ENCODE measurements at regions not wholly inside any gene's neighbourhood (a gene's known extent, or its start where the extent isn't known, plus 50 kb on each side); places are given as distances from the start of the nearest gene placed in this dataset.
"Not testable (repeated sequence)": the region's sequence is repeated elsewhere in the genome, so short reads cannot be mapped to it uniquely, and the experiment has no call there.

DNA sequence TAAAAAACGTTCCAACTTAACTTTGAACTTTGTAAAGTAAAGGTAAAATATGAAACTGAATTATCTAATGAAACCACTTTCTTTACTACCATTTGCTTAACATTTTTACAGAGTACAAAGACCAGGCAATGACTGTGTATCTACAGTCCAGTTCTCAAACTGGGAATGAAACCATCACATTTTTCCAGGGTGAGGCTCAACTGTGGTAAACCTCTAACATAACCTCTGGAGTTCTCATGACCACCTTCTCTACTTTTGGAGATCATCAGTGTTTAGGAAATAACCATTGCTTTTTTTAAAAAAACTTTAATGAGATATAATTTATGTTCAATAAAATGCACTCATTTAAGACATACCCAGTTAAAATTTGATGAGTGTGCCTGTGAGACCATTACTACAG lies 223.5 kb downstream of the RNF152 start:
- no peak for DNase-seq

DNA sequence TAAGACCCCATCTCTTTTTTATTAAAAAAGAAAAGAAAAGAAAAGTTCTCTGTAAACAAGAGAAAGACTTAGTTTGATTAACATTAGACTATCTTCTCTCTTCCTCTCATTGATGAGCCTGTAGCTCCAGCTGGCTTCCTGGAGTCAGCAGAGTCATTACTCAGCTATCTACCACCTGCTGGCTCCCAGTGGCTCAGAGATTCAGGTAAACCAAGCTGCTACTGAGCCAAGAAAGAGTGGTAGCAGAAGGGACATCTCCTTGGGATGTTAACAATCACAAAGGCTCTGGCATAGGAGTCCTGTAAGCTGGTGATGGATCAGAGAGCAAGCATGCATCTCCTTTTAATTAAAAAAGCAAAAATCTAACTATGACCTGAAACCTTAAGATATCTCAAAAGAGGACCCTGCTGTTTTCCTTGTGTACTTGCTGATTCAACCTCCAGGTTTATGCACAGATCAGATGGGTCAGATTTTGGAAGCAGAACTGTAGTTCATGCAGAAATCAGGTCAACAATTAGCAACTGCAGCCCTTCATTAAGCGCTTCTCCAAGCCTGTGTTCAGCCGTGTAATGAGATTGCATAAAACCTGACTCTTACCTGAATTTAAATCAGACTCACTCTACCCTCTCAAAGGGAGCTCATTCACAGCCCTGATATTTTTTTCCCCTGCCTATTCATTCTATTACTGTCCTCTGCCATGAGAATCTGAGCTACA lies 225.8 kb downstream of the RNF152 start:
- no peak for DNase-seq

DNA sequence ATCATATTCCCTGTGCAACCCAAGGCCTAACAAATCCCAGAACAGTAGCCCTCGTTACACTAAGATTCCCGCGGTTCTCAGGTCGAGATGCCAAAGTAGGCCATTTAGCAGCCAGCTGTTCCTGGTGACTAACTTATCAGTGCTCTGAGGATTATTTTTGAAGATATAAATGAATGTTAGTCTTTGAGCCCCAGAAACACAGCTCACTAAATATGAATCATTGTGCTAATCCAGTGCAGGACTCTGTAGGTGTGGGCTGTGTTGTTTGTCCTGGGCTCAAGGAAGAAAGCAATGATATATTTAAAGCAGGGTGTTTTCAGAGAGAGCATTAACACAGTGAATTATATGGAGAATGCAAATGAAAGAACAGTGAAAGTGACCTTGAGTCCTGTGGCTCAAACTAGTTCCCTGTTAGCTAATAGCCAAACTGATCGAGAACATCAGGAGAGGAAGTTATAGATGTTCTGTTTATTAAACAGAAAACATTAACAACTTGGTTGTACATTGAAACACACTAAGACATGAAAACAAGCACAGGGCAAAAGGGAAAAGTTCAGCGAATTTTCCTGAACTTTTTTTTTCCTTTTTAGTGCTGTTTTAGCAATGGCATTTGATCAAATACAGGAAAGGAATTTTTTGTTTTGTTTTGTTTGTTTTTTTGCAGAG lies 228.3 kb downstream of the RNF152 start:
- no peak for DNase-seq

DNA sequence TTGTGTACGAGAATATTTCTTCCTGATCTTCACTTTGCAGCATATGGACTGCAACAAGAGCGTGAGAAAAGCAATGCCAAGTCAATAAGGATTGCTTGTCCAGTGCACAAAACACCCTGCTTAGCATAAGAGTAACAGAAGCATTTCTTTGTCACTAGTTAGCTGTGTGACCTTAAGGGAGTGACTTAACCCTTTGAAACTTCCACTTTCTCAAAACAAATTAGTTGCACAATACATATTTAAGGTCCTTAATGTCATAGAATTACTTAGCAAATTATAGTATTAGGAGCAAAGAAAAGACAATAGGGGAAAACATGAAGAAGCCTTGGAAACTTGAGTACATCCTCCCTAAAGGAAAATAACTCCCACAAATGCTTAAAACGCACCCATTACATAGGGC lies 230.1 kb downstream of the RNF152 start:
- no peak for DNase-seq

DNA sequence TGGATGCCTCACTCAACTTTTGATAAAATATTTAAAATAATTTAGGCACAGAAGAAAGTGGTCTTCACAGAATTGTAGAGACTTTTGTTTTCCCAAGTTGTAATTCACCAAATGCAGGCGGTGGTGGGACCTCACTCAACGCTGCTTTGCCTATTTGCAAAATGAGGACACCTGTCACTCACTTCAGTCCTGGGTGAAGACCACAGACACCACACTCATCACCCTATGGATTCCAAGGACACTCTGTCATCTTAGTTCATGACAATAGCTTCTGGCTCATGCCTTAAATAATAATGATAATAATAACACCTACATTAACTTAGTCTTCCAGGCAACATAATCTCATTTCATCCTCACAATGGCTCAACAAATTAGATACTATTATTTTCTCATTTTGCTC lies 234.4 kb downstream of the RNF152 start:
- DNase-seq = no peak

DNA sequence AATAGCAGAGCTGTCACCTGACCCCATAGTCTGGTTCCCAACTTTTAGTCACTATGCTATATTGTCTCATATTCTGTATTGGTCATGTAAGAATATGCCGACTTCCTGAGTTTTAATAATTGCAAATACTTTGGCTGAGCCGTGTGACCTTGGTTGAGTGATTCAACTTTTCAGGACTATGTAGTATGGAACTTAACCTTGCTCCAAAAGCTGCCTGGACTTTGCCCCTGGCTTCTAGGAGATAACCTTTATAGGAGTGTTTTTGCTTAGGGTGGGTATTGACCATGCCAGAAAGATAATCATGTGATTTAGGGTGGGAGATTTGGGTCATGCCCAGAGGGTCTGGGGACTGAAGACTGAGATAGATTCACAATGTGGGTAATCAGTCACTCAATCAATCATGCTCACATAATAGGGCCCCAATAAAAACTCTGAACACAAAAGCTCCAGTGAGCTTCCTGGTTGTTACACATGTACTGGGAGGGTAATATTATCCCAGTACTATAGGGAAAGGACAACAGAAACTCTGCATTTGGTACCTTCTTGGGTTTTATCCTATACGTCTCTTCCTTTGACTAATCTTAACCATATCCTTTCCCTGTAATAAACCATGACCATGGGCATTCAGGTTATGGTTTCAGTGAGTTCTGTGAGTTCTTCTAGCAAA lies 235.6 kb downstream of the RNF152 start:
- DNase-seq = no peak

DNA sequence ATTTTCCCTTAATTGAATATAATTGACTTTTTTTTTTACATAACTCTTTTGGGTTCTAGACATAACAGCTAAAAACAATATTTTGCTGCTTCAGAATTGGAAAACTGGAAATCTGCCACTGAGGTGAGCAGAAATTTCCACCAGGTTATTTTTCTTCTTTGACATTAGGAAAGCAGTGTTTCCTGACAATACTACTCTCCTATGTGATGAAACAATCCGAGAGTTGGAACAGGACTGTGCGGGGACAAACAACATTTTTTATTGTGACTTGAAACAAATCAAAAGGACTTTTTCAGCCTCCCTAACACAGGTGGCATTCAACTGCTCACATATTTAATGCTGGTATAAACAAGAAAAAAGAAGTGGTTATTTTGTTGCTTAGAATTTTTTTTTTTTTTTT lies 237.2 kb downstream of the RNF152 start:
- DNase-seq = no peak

DNA sequence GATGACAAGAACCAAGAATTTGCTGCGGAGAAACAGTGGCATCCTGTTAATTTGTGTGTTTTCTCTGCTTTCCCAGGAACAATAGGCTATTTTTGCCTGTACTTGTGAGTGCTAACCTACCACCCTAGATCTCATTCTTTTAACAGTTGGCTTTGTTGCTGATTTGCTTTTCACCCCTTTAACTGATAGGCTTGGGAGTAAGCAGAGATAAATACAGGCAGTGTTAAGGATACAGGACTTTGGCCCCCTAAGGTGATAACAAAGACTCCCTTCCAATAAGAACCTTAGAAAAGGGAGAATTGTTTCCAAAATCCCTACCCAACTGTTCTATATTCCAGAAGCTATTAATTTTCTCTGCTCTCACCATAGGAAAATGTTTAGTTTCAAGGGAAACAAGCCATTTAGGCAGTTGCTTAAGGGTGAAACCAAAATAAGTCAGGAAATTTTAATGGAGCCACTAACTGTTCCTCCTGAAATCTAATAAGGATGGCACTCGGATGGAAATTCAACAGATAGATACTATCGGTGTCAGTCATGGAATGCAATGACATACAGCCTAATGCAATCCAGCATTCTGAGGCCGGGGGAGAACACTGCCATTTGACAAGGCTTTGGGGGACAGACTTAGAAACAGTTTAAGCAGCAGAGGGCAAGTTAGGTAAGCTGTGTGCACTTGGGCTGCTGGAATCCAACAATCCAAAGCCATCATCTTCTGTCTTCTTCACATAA lies 238.8 kb downstream of the RNF152 start:
- DNase-seq = no peak

DNA sequence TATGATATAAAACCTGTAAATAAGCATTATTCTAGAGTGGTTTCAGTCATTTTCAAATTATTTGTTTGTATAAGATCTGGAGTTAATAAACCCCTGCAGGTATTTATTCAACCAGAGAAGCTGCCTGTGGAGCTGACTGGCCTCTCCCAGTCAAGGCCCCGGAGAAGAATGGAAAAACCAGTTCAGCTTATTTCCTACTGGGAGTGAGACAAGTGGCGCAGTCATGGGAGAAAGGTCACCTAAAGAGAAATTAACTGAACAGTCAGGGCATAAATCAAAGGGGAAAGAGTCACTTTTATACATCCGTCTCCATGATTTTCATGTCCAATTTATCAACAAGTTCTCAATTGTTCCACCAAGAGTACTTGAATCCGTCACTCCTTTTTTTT lies 240.9 kb downstream of the RNF152 start:
- DNase-seq = no peak

DNA sequence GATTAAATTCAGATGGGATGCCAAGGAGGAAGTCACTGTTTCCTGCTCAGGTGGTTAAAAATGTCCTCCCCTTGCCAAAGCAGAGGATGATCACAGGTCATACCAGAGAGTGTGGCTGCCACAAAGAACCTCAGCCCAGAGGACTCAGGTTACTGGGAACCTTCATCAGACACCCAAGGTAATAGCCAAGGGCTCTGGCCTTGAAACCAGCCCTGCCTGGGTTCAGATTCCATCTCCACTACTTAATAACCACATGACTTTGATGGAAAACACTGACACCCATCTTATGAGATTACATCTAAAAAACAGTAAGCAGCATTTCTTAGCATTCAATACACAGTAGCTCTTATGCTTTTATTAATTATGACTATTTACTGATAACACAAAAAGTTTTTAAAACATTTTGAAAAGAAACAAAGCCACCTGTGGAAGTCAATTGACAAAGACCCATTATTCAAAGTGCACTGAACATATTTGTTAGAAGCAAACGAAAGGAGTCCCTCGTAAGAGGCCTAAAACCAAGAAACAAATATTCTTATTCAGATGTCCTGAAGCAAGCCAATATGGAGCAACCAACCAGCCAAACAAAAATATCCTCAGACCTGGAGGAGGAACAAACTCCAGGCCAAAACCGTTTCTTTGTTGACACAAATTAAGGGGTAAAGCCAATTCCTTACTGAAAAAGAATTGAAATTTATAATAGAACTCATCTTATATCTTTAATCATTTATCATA lies 241.5 kb downstream of the RNF152 start:
- DNase-seq = no peak

DNA sequence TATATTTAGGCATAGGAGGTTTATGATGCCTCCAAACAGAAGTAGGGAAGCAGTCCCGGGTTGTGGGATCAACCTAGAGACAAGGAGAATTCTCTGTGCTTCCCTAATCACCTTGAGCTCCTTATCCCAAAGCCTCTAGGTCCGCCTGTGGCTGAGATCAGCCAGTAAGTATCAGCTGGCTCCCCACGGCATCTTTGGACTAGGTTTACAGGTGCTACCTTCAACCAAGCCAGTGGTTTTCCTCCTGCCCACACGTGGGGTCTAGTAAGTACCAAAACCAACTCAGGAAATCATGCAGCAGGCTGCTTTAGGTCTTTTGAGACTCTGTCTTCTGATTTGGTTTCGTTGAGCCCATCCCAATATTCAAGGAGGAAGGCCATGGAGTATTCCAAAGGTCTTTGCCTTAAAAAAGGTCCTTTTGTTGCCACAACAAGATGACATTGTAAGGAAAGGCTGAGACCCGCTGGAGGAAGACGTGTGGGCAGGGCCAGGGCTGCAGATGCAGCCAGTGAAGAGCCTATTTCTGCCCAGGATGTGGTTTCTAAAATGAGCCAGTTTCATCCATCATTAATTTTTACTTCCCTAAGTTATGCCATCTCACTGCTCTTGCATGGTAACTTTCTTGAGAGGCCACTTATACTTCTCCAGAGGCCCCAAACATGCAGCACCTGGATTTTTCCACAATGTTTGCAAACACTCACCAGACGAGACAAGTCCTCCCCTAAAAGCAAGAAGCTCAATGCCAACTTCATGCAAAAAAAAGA lies 248.7 kb downstream of the RNF152 start:
- DNase-seq = no peak

DNA sequence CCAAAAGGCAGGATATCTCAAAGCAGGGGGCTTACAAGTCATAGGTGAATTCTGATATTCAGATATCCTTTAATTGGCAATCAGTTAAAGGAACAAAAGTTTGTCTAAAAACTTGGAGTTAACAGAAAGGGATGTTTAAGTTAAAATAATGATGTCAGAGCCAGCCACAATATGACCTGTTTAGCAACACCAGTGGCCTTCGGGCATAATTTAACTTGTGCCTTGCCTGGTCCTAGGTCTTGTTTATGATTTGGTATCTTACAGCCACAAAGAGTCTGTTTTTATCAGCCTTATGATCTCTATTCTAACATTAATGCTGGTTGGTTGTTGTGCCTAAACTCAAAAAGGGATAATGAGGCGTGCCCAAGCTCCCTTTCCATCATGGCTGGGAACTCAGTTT lies 252.9 kb downstream of the RNF152 start:
- no peak for DNase-seq

DNA sequence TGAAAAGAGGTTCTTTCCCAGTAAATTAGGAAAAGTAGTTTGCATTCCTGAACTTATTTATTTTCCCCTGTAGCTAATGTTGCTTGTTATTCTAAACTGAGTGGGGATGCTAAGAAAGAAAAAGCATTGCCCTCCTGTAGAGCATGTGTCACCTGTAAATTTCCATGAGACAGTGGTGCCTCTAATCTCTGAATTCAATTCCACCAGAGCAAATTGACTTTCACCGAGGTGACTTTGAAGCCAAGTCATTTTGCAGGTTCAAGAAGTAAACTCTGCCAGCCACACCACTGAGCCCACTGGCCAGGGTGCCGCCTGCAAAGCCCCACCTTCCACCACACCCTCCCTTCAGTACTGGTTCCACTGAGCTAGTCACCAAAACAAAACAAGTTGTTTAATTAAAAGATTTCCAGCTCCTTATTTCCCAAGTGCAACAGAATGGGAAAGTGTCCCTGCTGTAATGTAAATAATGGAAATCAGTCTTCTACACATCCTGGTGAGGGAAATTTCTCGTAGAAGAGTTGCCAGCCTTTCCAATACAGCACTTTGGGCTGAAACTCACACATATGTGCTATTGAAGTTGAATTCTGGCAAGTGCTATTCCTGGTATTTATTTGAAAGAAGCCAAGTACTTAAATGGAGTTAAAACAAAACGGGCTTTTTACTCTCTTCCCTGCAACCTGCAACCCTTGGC lies 254.8 kb downstream of the RNF152 start:
- DNase-seq = no peak

DNA sequence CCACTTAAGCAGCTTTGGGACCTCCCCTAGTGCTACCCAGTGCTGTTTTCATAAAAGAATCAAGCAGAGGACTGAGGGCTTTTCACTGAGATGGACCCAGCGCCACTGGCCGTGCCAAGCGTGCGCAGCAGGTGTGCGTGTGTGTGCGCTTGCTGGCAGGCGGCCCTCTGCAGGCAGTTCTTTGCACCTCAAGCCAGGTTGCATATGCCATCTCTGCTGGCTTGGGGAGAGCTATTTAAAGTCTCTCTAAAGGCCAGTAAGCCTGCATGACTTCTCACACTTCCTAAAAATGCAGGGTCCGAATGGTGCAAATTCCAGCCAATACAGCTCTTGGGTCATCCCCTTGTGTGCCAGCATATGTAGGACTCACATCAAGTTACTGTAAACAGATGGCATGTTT lies 255.5 kb downstream of the RNF152 start:
- no peak for DNase-seq

DNA sequence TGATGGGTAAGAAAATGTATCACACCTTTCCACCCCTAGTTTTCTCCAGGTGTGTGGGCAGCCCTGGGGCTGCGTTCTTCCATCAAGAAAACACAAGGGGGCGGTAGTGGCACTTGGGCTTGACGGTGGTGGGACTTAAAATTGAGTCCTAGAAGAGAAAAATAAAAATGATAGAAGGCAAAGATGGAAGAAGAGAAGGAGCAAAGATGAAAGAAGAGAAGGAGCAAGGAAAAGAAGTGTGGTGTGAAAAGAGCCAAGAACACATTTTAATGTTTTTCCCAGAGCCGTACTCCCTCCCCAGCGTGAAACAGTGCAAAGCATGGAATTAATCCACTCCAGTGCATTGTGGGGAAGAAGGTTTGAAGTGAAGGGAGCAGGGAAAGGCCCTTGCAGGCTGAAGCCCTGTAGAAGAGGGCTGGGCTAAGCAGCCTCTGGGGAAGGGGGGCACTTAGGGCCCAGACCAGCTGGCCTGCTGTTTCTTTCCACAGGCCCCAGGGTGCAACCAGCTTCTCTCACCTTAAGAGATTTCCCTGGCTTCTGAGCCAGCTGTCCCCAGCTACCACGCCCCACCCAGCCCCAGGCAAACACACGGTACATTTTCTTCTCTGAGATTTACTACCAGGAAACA lies 256.8 kb downstream of the RNF152 start:
- DNase-seq = peak; percentile 29

DNA sequence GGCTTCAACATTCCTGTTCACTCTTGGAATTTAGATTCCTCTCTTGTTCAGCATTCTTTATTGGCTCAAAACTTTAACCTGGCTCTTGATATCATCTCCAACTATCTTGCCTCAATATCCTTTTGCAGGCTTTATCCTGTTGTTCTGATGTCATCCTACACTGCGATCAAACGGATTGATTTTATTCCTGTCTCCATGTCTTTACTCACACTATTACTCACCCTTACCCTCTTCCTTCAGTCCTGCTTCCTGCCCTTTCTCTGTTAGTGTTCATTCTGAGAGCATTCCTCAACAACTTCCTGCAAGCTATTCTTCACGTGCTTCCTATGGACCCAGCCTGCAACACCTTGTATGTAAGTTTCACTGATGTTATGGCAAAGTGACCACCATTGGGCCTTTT lies 264.7 kb downstream of the RNF152 start:
- DNase-seq = no peak

DNA sequence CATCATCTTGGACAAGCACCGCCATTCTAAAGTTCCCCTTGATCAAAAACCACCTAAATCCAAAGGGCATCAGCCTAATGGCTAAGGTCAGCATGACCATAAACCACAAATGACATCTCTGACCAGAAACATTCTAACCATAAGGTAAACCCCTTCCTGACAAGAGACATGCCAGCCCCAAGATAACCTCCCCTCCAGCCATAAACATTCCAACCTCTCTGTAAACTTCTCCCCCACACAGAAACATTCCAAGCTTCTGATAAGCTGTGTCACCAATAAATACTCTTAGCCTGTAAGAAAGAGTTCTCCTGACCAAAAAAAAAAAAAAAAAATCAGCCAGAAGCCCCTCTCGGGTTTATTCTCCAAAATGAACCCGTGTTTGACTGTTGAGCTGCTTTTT lies 268.2 kb downstream of the RNF152 start:
- DNase-seq = not testable (repeated sequence)

DNA sequence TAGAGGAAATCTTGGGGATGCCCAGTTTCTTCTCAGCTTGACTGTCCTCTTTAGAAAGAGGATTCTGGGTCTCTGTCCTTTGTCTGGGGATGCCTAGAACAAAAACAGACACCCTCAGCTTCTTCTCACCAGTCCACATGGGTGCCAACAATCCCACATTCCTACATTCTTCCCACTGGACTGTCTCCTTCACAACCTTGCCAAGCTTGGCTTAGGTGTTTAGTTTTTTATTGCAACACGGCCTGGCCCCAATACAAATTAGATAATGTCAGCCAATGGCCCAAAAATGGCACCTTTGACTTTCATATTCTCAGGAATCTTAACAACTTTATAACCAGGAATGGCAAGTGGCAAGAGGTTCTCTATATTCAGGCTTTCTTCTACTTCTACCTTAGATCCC lies 273.0 kb downstream of the RNF152 start:
- no peak for DNase-seq

DNA sequence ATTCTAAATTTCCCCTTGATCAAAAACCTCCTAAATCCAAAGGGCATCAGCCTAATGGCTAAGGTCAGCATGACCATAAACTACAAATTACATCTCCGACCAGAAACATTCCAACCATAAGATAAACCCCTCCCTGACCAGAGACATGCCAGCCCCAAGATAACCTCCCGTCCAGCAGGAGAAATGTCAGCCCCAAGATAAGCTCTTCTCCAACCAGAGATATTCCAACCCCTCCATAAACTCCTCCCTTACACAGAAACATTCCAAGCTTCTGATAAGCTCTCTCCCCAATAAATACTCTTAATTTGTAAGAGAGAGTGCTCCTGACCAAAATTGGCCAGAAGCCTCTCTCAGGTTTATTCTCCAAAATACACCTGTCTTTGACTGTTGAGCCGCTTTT lies 274.0 kb downstream of the RNF152 start:
- no peak for DNase-seq

DNA sequence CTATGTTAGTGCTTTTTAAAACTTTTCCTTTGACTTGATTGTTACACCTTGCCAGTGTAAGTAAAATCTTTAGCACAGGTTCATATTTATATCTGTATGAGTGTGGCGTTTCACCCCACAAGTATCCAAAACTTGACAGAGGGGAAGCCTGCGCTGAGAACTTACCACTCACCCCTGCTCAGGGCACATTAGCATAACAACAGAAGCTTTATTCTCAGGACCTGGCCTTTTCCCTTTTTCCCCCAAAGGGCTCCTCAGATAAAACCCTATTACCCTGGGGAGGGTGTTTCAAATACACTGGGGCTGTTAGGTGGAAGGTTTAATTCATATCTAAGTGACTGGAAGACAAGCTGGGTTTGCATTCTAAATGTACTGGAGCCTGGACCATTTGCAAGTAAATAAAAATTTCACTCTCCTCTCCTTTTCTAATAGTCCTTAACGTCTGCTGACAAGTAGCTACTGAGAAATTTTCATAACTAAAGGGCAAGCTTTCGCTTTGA lies 276.6 kb downstream of the RNF152 start:
- no peak for DNase-seq

DNA sequence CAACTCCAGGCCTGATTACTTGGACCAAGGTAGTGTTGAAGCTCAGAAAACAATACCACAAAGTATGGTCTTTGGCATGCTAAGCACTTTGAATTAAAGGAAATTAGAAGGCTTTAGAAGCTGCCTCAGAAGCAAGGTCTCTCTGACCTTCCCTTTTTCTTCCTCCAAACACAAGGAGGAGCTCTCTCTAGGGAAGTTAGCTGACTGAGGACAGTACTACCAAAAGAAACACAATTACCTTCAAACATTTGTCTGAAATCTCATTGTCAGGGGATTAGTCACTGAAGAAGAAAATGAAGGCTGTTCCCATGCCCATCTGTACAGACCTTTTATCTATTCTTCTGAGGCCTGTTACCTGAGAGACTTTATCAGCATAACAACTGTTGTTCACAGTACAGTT lies 279.3 kb downstream of the CDH20 start:
- no peak for DNase-seq
